GM19351 (cell line): ENCODE measurements at regions not wholly inside any gene's neighbourhood (a gene's known extent, or its start where the extent isn't known, plus 50 kb on each side); places are given as distances from the start of the nearest gene placed in this dataset.
"Not testable (repeated sequence)": the region's sequence is repeated elsewhere in the genome, so short reads cannot be mapped to it uniquely, and the experiment has no call there.

Source experiments
- ATAC-seq: cut with Tn5 transposase; IDR thresholded peaks from one replicate; pipeline ENCODE4 v1.9.1; 2021; ENCODE audit warnings: mild to moderate bottlenecking, moderate library complexity; ENCODE audit not compliant: unreplicated experiment

DNA sequence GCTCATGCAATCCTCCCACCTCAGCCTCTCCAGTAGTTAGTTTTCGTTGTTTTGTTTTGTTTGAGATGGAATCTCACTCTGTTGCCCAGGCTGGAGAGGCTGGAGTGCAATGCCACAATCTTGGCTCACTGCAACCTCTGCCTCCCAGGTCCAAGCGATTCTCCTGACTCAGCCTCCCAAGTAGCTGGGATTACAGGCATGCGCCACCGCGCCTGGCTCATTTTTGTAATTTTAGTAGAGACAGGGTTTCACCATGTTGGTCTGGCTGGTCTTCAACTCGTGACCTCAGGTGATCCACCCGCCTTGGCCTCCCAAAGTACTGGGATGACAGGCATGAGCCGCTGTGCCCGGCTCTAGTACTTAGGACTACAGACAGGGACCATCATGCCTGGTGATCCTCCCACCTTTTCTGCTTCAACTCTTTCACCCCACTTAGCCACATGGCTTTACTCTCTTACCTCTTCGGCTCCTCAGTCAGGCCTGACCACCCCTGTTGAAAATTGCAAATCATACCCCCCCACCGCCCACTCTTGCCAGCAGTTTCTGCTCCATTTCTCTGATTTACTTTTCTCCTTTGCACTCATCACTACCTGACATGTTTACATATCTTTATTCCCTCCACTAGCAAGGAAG, 157.1 kb upstream of the GRK3 start:
- no peak for ATAC-seq

- no peak for ATAC-seq
These were observed 156.6 kb upstream of the GRK3 start for GRCh38 chr22:25407859-25408229.

GRCh38 chr22:25409240-25409639, 155.2 kb upstream of the GRK3 start:
- ATAC-seq = no peak

GRCh38 chr22:25410849-25411248, 153.6 kb upstream of the GRK3 start:
- no peak for ATAC-seq

GRCh38 chr22:25413620-25414019, 150.9 kb upstream of the GRK3 start:
- ATAC-seq = no peak

GRCh38 chr22:25415731-25416130, 148.7 kb upstream of the GRK3 start:
- not testable (repeated sequence) for ATAC-seq

GRCh38 chr22:25417826-25418225, 146.6 kb upstream of the GRK3 start:
- ATAC-seq = not testable (repeated sequence)

DNA sequence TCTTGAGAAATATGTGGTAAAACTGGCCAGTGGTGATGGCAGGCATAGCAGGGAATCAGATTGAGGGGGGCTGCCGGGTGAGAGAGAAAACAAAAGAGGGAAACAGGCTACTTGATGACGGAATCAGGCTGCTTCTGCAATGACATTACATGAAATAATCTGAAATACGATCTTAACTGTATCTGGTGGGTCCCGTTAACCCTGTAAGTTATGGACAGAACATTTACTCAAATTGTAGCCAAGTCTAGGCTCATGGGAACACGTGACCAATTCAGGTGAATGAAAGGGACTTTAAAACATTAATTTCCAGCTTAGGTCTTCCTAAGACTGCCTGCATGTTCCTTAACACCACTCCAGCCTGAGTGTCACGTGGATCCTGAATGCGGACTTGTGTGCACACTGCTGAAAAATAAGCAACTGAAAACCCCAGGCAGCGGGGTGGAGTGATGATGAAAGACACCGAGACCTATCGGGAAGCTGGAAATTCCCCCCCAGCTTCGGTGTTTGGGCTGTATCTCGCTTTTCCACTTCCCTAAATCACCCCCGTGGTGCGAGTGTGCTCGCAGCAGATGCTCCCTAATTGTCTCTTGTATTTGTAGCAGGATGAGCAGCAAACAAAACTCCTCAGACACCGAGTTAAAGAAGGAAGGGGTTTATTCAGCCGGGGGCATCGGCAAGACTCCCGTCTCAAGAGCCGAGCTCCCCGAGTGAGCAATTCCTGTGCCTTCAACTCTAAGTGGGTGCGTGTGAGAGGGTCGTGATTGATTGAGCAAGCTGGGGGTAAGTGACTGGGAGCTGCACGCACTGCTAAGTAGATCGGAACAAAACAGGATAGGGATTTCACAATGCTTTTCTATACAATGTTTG, 145.0 kb upstream of the GRK3 start:
- no peak for ATAC-seq

- ATAC-seq = not testable (repeated sequence)
These were observed 144.4 kb upstream of the GRK3 start for GRCh38 chr22:25420114-25420441.

- no peak for ATAC-seq
These were observed 144.0 kb upstream of the GRK3 start for GRCh38 chr22:25420471-25420924.

DNA sequence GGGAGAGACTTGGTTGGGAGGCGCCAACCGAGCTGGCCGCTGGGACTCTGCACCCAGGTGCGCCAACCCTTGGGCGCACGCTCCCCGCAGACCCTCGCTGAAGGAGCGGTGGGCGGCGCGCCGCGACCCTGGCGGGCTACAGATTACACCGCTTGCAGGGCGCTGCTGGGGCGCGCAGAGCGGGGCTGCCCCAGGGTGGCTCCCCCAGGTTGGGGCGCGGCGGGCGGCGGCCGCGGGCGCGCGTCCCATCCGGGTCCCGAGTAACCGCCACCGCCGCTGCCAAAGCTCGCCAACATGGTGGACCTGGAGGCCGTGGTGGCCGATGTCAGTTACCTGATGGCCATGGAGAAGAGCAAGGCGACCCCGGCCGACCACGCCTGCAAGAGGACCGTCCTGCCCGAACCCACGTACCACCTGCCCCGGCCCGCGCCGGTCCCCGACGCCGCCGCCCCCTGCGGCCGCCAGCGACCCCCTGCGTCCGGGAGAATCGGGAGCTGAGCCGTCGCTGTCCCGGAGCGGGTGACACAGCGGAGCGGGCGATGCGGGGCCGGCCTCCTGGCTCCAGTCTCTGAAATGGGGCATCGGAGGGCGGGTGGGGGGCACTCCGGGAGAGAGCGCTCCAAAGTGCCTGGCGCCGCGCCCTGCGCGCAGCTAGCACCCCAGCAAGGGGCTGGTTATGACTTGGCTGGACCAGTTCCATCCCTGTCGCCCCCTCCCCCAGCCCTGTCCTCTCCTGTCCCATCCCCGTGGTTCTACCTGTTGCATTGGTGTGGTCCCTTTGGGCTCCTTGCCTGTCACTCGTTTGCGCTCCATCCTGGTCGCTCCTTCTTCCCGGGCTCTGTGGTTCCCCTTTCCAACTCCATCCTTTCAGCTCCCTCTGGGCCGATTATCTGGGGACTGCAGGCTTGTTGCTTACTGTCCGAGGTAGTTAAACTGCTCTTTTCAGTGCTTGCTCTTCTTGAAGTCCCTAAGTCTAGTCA, 143.3 kb upstream of the GRK3 start:
- ATAC-seq = no peak

DNA sequence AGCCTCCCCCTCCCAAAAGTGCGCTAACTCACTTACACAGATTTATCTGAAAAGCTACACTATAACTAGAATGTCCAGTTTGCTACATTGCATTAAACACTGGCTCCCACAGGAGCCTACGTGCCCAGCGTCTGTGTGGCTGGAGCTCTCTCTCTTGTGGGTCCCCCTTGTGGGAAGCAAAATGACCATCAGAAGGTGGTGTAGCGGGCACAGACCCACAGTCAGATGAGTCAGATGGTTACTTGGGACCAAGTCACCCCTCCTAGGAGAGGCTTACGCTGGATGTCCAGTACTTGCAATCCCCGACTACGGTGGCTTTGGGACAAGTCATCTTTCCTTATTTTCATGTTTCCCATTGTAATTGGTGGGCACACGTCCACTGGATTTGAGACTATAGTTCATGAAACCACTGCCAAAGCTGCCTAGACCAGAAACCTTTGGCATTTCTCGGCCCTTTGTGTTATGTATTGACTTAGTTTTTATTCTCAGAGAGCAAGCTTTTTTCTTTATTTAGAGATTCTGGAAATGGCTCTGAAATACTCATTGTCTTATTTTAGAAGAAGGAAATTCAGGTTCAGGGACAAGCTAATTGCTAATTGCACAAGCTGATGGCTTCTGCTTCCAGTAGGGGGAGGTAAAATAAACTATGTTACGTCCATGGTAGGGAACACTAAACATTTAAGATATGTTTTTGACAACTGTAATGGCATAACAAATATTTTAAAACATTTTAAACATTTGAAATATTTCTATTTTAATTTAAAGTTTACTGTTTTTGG, 137.8 kb upstream of the GRK3 start:
- ATAC-seq = not testable (repeated sequence)

GRCh38 chr22:25431637-25432342, 132.7 kb upstream of the GRK3 start:
- not testable (repeated sequence) for ATAC-seq

DNA sequence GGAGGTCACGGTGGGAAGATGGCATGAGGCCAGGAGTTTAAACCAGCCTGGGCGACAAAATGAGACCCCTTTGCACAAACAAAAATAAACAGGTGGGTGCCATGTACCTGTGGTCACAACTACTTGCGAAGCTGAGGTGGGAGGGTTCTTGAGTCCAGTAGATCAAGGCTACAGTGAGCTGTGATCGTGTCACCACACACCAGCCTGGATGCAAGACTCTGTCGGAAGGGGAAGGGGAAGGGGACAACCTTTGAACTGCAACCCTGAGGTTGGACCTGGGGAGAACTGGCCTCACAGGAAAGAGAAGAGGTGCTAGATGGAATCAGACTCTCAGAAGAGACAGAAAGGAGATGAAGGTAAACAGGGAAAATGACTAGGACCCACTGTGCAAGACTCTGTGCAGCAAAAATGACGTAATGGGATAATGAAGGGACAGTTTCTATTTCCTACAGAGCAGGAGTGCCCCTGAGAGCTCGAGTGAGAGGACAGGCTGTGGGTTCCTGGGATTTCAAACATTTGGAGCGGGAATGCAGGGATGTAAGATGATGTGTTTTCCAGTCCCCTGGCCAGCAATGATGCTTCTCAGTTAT, 131.0 kb upstream of the GRK3 start:
- not testable (repeated sequence) for ATAC-seq

DNA sequence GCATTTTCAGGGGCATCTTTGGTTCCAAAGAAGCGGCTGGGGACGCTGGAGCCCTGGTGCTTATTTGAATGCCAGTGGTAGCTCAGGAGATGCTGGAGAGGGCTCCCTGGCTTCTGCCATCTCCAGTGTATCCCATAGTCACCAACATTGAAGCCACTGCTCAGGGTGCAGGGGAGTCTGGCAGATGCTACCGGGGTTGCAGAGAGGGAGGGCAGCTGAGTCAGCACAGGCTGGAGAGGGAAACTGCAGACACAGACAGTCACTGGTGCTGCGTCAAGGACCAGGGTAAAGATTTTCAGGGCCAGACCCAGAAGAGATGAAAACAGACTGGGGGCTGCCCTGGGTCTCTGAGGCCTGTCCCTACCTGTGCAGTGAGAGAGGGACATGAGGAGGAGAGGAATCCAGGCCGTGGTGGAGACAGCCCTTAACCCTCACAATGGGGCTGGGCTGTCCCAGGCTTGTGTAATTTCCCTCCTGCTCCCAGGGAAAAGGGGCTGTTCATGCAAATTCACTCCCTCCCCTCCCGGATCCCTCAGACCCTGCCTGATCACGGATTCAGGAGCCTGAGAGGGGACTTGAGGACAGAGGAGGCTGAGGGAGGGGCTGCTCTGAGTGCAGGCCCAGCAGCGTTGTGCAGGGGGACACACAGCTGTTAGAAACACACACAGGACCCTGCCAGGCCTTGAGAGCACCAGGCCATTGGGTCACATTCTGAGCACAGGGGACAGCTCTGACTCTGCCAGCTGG, 126.9 kb upstream of the GRK3 start:
- no peak for ATAC-seq

GRCh38 chr22:25447067-25447685, 117.3 kb upstream of the GRK3 start:
- ATAC-seq = no peak

DNA sequence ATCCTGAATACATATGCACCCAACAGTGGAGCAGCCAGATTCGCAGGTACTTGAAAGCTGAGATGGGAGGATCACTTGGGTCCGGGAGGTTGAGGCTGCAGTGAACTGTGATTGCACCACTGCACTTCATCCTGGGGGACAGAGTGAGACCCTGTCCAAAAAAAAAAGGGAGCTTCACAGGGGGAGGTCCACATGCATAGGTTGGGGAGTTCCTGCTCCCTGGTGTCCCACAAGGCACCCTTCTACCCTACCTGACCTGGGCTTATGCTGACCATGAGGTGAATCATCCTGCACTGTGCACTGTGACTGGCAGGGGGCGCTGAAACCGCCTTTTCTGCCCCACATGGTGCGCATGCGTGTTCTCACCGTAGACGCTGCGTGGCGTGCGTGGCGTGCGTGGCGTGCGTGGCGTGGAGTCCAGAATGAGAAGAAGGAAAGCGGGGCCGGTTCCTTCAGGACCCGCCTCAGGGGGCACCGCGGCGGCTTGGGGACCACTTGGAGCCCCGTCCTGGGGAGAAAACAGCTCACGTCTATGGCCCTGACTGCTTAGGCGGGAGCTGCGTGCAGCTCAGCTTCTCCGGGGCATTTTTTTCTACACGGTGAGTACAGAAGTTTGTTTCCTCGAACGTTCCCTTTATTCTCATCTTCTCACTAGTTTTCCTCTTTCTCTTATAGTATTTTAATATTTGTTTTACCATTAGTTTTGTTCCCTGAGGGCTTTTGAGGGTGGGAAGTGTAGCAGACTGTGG, 116.6 kb upstream of the GRK3 start:
- ATAC-seq = peak; percentile 90
